ENCODE measurements at regions not wholly inside any gene's neighbourhood (a gene's known extent, or its start where the extent isn't known, plus 50 kb on each side); places are given as distances from the start of the nearest gene placed in this dataset.

GRCh38 chr5:101675510-101676219 is 620.4 kb downstream of the SLCO4C1 start:
- no peak for TF ChIP-seq CTCF (IDR thresholded peaks at IDR 0.05)
- no peak for ATAC-seq (ENCODE audit: low FRiP score)
- DNase-seq (ENCODE audit: low spot score): no peak

- ATAC-seq (ENCODE audit: low FRiP score): no peak
- TF ChIP-seq CTCF (IDR thresholded peaks at IDR 0.05): no peak
- DNase-seq (ENCODE audit: low spot score): no peak
Observed at GRCh38 chr5:101673120-101673519, 623.0 kb downstream of the SLCO4C1 start.

- no peak for TF ChIP-seq CTCF (IDR thresholded peaks at IDR 0.05)
- ATAC-seq (ENCODE audit: low FRiP score) (no peak), DNase-seq (ENCODE audit: low spot score) (no peak)
Observed at GRCh38 chr5:101664071-101664791, 631.9 kb downstream of the SLCO4C1 start.

- no peak for ATAC-seq (ENCODE audit: low FRiP score)
Observed at GRCh38 chr5:101663543-101663942, 632.5 kb downstream of the SLCO4C1 start.

GRCh38 chr5:101662263-101662662 is 633.8 kb downstream of the SLCO4C1 start:
- ATAC-seq (ENCODE audit: low FRiP score) (no peak), DNase-seq (ENCODE audit: low spot score) (no peak)
- no peak for TF ChIP-seq CTCF (IDR thresholded peaks at IDR 0.05)

More at GRCh38 chr5:101663543-101663942, 632.5 kb downstream of the SLCO4C1 start:
- TF ChIP-seq CTCF (IDR thresholded peaks at IDR 0.05): no peak
- no peak for DNase-seq (ENCODE audit: low spot score)

- no peak for TF ChIP-seq CTCF (IDR thresholded peaks at IDR 0.05)
- ATAC-seq (ENCODE audit: low FRiP score) (no peak), DNase-seq (ENCODE audit: low spot score) (no peak)
Observed at GRCh38 chr5:101658433-101658832, 637.7 kb downstream of the SLCO4C1 start.

GRCh38 chr5:101653996-101654395 is 642.1 kb downstream of the SLCO4C1 start:
- ATAC-seq (ENCODE audit: low FRiP score) (no peak), DNase-seq (ENCODE audit: low spot score) (no peak)
- no peak for TF ChIP-seq CTCF (IDR thresholded peaks at IDR 0.05)
